OCI-LY3 (cell line): ENCODE measurements at regions not wholly inside any gene's neighbourhood (a gene's known extent, or its start where the extent isn't known, plus 50 kb on each side); places are given as distances from the start of the nearest gene placed in this dataset.

Experiments
- H2AFZ ChIP-seq: fragments of 200-600, 300-600 bp; shearing (Covaris generic); 2 replicates; pipeline ENCODE4 v1.6.0; 2014; ENCODE audit warnings: antibody characterized with exemption, low read depth, low read length
- H3K27ac ChIP-seq: fragments of 200-600, 300-600 bp; sonication (generic); 2 replicates; pipeline ENCODE4 v1.5.1; 2014; ENCODE audit warnings: mild to moderate bottlenecking, low read length, moderate library complexity, mixed read lengths
- H3K27me3 ChIP-seq: fragments of 200-600, 300-600 bp; sonication (generic); 2 replicates; pipeline ENCODE4 v1.6.1; 2014; ENCODE audit warnings: low read depth, low read length, mixed read lengths
- H3K36me3 ChIP-seq: fragments of 200-600, 300-600 bp; sonication (generic); replicated peaks from 2 replicates; pipeline ENCODE3; 2014; ENCODE audit warnings: low read depth, low read length, mixed read lengths
- H3K4me1 ChIP-seq: fragments of 300-600, 200-600 bp; sonication (generic); 2 replicates; pipeline ENCODE4 v1.6.1; 2014; ENCODE audit warnings: low read length, mixed read lengths
- H3K4me2 ChIP-seq: fragments of 200-600, 300-600 bp; sonication (generic); 2 replicates; pipeline ENCODE4 v1.6.1; 2014; ENCODE audit warnings: low read length, mixed read lengths
- H3K4me3 ChIP-seq: fragments of 300-600, 200-600 bp; sonication (generic); 2 replicates; pipeline ENCODE4 v1.5.1; 2014; ENCODE audit warnings: antibody characterized with exemption, mild to moderate bottlenecking, low read length, moderate library complexity
- H3K79me2 ChIP-seq: fragments of 300-600, 200-600 bp; shearing (Covaris generic); 2 replicates; pipeline ENCODE4 v1.6.1; 2014; ENCODE audit warnings: mild to moderate bottlenecking, low read length, mixed read lengths
- H3K9ac ChIP-seq: fragments of 300-600, 200-600 bp; shearing (Covaris generic); 2 replicates; pipeline ENCODE4 v1.6.0; 2014; ENCODE audit warnings: mild to moderate bottlenecking, low read length, moderate library complexity
- H3K9me3 ChIP-seq: fragments of 200-600, 300-600 bp; shearing (Covaris generic); 2 replicates; pipeline ENCODE4 v1.6.1; 2014; ENCODE audit warnings: low read length, mixed read lengths; ENCODE audit not compliant: insufficient read depth
- H4K20me1 ChIP-seq: fragments of 200-600, 300-600 bp; sonication (generic); 2 replicates; pipeline ENCODE4 v1.6.1; 2016; ENCODE audit warnings: low read length, mixed read lengths; ENCODE audit not compliant: insufficient read depth
- CTCF ChIP-seq: fragments of 200-600, 300-600 bp; sonication (generic); IDR thresholded peaks from 2 replicates; pipeline ENCODE4 v1.5.1; 2014; ENCODE audit warnings: antibody characterized with exemption, low read length, low read depth
- EZH2phosphoT487 ChIP-seq: fragments of 200-600 bp; shearing (Covaris generic); IDR thresholded peaks from 2 replicates; pipeline ENCODE4 v1.6.1; 2018; ENCODE audit warnings: antibody characterized with exemption, mixed run types, low read depth

GRCh38 chr1:209202830-209203532 lies 380.5 kb upstream of the CAMK1G start:
- Histone ChIP-seq H3K9ac (no peak overlapping the region), H3K4me1 (no peaks in the 10 kb centered on the region), H3K4me2 (peak overlapping the region; percentile 2; the same call in 1 of the 2 replicates), H2AFZ (peak overlapping the region; percentile 2; the same call in 1 of the 2 replicates), H3K36me3 (no peaks in the 10 kb centered on the region), H4K20me1 (no peaks in the 10 kb centered on the region), H3K79me2 (no peaks in the 10 kb centered on the region), H3K27me3 (peaks cover 43% of the 10 kb centered on the region), H3K9me3 (peaks cover 4% of the 10 kb centered on the region; the same call in 1 of the 2 replicates), H3K4me3 (no peak overlapping the region), H3K27ac (no peak overlapping the region)
- TF ChIP-seq EZH2phosphoT487 (no peak), CTCF (peak; percentile 92)

GRCh38 chr1:209203533-209203895 lies 380.0 kb upstream of the CAMK1G start:
- Histone ChIP-seq H3K27me3 (peaks cover 48% of the 10 kb centered on the region), H3K27ac (no peak overlapping the region), H2AFZ (no peak overlapping the region), H3K36me3 (no peaks in the 10 kb centered on the region), H3K4me3 (no peak overlapping the region), H3K4me1 (no peaks in the 10 kb centered on the region), H3K9ac (no peak overlapping the region), H3K9me3 (no peaks in the 10 kb centered on the region), H4K20me1 (no peaks in the 10 kb centered on the region), H3K79me2 (no peaks in the 10 kb centered on the region), H3K4me2 (no peak overlapping the region)
- TF ChIP-seq EZH2phosphoT487 = no peak
- no peak for TF ChIP-seq CTCF

GRCh38 chr1:209205039-209205438 lies 378.5 kb upstream of the CAMK1G start:
- Histone ChIP-seq H4K20me1 (no peaks in the 10 kb centered on the region), H3K4me3 (no peak overlapping the region), H3K9me3 (no peaks in the 10 kb centered on the region), H3K4me2 (no peak overlapping the region), H3K27me3 (peaks cover 57% of the 10 kb centered on the region), H3K27ac (no peak overlapping the region), H2AFZ (no peak overlapping the region), H3K9ac (no peak overlapping the region), H3K79me2 (no peaks in the 10 kb centered on the region), H3K4me1 (no peaks in the 10 kb centered on the region), H3K36me3 (no peaks in the 10 kb centered on the region)
- TF ChIP-seq CTCF (no peak), EZH2phosphoT487 (no peak)

GRCh38 chr1:209207126-209207700 lies 376.3 kb upstream of the CAMK1G start:
- Histone ChIP-seq H3K9me3 (no peaks in the 10 kb centered on the region), H2AFZ (peak overlapping the region; percentile 66), H3K36me3 (no peaks in the 10 kb centered on the region), H4K20me1 (no peaks in the 10 kb centered on the region), H3K27me3 (peaks cover 61% of the 10 kb centered on the region), H3K27ac (no peak overlapping the region), H3K9ac (no peak overlapping the region), H3K79me2 (no peaks in the 10 kb centered on the region), H3K4me2 (peak overlapping the region; percentile 36), H3K4me1 (no peaks in the 10 kb centered on the region), H3K4me3 (peak overlapping the region; percentile 28; the same call in 1 of the 2 replicates)
- TF ChIP-seq EZH2phosphoT487 = no peak
- no peak for TF ChIP-seq CTCF
